LNCAP (cell line): ENCODE measurements at regions not wholly inside any gene's neighbourhood (a gene's known extent, or its start where the extent isn't known, plus 50 kb on each side); places are given as distances from the start of the nearest gene placed in this dataset.

ENCODE experiments used
- CTCF ChIP-seq: fragments of 450-650 bp; IDR thresholded peaks from 2 replicates; pipeline ENCODE4 v1.5.1; 2017; ENCODE audit warnings: mild to moderate bottlenecking

DNA sequence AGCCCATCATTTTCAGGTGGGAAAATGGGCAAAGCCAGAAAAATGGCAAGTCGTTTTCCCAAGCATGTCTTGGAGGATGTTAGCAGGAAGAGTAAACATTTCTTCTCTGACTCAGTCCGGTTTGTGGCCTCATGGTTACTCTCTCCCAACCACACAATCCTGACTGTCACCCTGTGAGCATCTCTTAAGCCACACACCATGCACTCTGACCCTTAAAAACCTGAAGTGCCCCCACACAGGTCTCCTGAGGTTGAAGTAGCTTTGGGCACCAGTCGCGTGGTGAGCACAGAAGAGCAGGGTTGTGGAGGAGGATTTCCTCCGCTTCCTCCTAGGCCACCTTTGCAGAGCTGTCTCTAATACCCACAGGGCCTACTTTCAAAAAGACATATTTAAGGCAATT lies 387.3 kb upstream of the NPVF start:
- TF ChIP-seq CTCF, result no peak

DNA sequence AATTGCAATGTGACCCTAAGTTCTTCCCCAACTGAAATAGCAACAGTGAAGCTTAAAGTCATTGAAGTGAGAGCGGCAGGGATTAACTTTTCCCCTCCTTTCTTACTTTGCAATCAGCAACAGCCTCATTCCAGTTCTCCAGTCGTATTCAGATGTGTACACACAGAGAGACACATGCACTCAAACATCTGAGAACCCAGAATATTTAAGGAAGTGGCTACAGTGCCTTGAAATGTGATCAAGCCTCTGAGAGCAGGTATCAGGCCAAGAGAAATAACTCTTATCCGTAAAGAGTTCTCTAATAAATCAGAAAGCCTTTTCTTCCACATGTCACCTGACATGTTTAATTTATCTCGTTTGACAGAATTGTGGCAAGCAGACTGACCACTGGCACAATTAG lies 388.9 kb upstream of the NPVF start:
- no peak for TF ChIP-seq CTCF

- no peak for TF ChIP-seq CTCF
Measured at GRCh38 chr7:25617673-25618072, 389.4 kb upstream of the NPVF start.

DNA sequence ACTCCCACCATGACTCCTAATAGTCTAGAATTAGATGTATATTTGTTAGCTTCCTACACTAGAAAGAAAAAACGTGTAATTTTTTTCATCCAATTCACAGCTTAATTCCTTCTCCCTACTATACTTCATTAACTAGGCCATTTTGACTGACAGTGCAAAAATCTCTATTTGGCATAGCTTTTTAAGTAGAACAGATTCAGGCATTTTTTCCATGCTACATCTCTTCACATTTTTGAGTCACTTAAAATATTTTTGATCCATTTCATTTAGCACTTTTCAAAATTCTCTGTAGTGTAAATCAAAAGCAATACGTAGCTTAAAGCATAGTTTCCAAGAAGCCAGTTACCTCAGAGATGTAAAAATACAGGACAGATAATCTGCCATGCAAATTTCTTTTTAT lies 391.1 kb upstream of the NPVF start:
- no peak for TF ChIP-seq CTCF

GRCh38 chr7:25619963-25620799 lies 391.9 kb upstream of the NPVF start:
- no peak for TF ChIP-seq CTCF

DNA sequence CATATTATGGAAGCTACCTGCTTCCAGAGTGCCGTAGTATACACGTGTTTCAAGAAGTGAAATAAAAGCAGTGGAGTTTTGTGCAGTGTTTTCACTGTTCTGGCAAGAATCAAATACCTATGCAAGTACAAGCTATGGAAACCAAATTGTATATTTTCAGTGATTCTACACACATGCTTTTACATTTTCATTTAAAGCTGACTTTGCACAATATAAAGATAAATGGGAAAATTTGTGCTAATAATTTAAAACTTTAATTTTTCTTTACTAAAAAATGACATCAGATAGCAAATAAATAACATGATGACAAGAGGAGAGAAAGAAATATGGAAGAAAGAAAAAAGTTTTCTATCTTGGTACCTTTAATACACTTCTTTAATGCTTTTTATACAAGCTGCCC lies 393.7 kb upstream of the NPVF start:
- no peak for TF ChIP-seq CTCF

- TF ChIP-seq CTCF, result no peak
Measured at GRCh38 chr7:25622695-25623094, 394.4 kb upstream of the NPVF start.

- TF ChIP-seq CTCF, result no peak
Measured at GRCh38 chr7:25624051-25624450, 395.8 kb upstream of the NPVF start.
